ENCODE measurements at regions not wholly inside any gene's neighbourhood (a gene's known extent, or its start where the extent isn't known, plus 50 kb on each side); places are given as distances from the start of the nearest gene placed in this dataset.

- H3K4me1 ChIP-seq (ENCODE audit: control insufficient read depth in 1 of 2, insufficient read depth in 2 of 2, low read length in 2 of 2): no peaks in the 10 kb centered on the region
- TF ChIP-seq FOSL1 (IDR thresholded peaks at IDR 0.05; ENCODE audit: low read depth) (no peak), ATF3 (IDR thresholded peaks at IDR 0.05) (no peak), MAX (IDR thresholded peaks at IDR 0.05) (no peak), SIN3A (IDR thresholded peaks at IDR 0.05; ENCODE audit: low read depth) (no peak), CBX3 (IDR thresholded peaks at IDR 0.05; ENCODE audit: low read depth) (no peak), TCF7L2 (IDR thresholded peaks at IDR 0.05; ENCODE audit: borderline replicate concordance, extremely low read depth, insufficient read depth, insufficient read length) (no peak), POLR2AphosphoS5 (IDR thresholded peaks at IDR 0.05; ENCODE audit: low read depth, low read length) (no peak), REST (IDR thresholded peaks at IDR 0.05; ENCODE audit: low read depth) (no peak), YY1 (IDR thresholded peaks at IDR 0.05; ENCODE audit: extremely low read depth, insufficient replicate concordance, low read depth, low read length) (no peak), ELF1 (IDR thresholded peaks at IDR 0.05; ENCODE audit: borderline replicate concordance, low read depth) (no peak)
- no peaks in the 10 kb centered on the region for H4K20me1 ChIP-seq (ENCODE audit: insufficient read depth)
- H3K4me2 ChIP-seq (ENCODE audit: low read length): no peak overlapping the region
- POLR2A ChIA-PET: no interaction called here
- H3K27me3 ChIP-seq (ENCODE audit: insufficient read depth, low read length): peaks cover 9% of the 10 kb centered on the region; the same call in 1 of the 2 replicates
- H3K9me2 ChIP-seq (ENCODE audit: insufficient read depth): no peaks in the 10 kb centered on the region
- H3K4me3 ChIP-seq (replicated peaks in 1 of 2; ENCODE audit: low read depth in 1 of 2, low read length in 2 of 2): no peak overlapping the region
- CTCF ChIA-PET: no interaction called here
- H3K9ac ChIP-seq (ENCODE audit: low read length): no peak overlapping the region
- no peaks in the 10 kb centered on the region for H3K79me2 ChIP-seq (ENCODE audit: insufficient read depth, low read length)
- BruUV-seq (replicated peaks): no TSS peak
- no peaks in the 10 kb centered on the region for H3K9me3 ChIP-seq (ENCODE audit: control insufficient read depth in 1 of 2, insufficient read depth in 1 of 2, low read depth in 1 of 2, low read length in 2 of 2)
- ATAC-seq: no peak
- no peak overlapping the region for H3K27ac ChIP-seq (ENCODE audit: low read depth, low read length)
- intact Hi-C loops (cut with micrococcal nuclease): no loop called here
- H3K36me3 ChIP-seq (ENCODE audit: control insufficient read depth in 1 of 2, insufficient read depth in 2 of 2, low read length in 2 of 2): no peaks in the 10 kb centered on the region
- RAD21 ChIA-PET (ENCODE audit: low non-redundant PET in 1 of 2, low total read pairs in 2 of 2, uncharacterized antibody in 2 of 2, unreplicated experiment in 2 of 2): no interaction called here
- no peak overlapping the region for H2AFZ ChIP-seq (ENCODE audit: low read depth, low read length, poor library complexity, severe bottlenecking)
- no peak for DNase-seq (ENCODE audit: low read depth, low spot score)
Observed at GRCh38 chr18:990197-990596, 85.5 kb downstream of the ADCYAP1 start.
